ENCODE measurements at regions not wholly inside any gene's neighbourhood (a gene's known extent, or its start where the extent isn't known, plus 50 kb on each side); places are given as distances from the start of the nearest gene placed in this dataset.

DNA sequence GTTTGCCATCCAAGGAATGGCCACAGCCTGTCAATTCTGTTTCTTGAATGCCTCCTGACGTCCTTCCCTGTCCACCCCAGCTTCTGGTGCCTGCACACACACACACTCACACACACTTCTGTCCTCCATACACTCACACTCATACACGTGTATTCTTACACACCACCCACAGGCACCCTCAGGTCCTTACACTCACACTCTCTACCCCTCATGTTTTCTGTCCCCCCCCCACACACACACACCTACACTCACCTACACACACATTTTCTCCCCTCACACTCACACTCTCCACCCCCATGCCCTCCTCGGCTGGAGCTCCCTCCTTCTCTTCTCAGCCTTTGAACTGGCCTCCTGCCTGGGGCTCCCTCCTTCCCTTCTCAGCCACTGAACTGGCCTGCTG lies 148.0 kb upstream of the SALL3 start:
- no peak for TF ChIP-seq EZH2 (IDR thresholded peaks at IDR 0.05; ENCODE audit: borderline replicate concordance, low read depth, low read length, severe bottlenecking)
- TF ChIP-seq, protein P1, sequence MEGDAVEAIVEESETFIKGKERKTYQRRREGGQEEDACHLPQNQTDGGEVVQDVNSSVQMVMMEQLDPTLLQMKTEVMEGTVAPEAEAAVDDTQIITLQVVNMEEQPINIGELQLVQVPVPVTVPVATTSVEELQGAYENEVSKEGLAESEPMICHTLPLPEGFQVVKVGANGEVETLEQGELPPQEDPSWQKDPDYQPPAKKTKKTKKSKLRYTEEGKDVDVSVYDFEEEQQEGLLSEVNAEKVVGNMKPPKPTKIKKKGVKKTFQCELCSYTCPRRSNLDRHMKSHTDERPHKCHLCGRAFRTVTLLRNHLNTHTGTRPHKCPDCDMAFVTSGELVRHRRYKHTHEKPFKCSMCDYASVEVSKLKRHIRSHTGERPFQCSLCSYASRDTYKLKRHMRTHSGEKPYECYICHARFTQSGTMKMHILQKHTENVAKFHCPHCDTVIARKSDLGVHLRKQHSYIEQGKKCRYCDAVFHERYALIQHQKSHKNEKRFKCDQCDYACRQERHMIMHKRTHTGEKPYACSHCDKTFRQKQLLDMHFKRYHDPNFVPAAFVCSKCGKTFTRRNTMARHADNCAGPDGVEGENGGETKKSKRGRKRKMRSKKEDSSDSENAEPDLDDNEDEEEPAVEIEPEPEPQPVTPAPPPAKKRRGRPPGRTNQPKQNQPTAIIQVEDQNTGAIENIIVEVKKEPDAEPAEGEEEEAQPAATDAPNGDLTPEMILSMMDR (IDR thresholded peaks at IDR 0.05; ENCODE audit: borderline replicate concordance, extremely low read depth, low read length, poor library complexity, severe bottlenecking), result no peak

Data from DND-41 (cell line).